Endothelial cell of umbilical vein (primary cell): ENCODE measurements at regions not wholly inside any gene's neighbourhood (a gene's known extent, or its start where the extent isn't known, plus 50 kb on each side); places are given as distances from the start of the nearest gene placed in this dataset.

Source experiments
- BruUV-seq: library from RNA; stranded (reverse); fragments of 400-500 nt; replicated peaks from 2 replicates; lab custom pipeline; 2021; lab: Mats Ljungman, UMichigan
- CTCF ChIA-PET: fragments of 300-600, 350-600 bp; sonication (Branson Sonifier 250); formaldehyde crosslinking; loops from one replicate; lab custom pipeline; 2021; ENCODE audit warnings: antibody characterized with exemption, inconsistent platforms; lab: Charles Lee
- POLR2A ChIA-PET: fragments of 300-600, 350-600 bp; sonication (Branson Sonifier 250); formaldehyde crosslinking; loops from one replicate; lab custom pipeline; 2021; ENCODE audit warnings: antibody characterized with exemption, inconsistent platforms; lab: Charles Lee
- DNase-seq: peaks from one replicate; pipeline ENCODE4 v3.0.0-alpha.2; 2011; ENCODE audit warnings: low read depth, low spot score
- FAIRE-seq: peaks from 2 replicates; lab custom pipeline; 2011; peaks lifted over from hg19 to GRCh38; lab: Jason Lieb, UNC
- H2AFZ ChIP-seq: 2 replicates; pipeline ENCODE4 v1.6.0; 2012; ENCODE audit warnings: low read depth, low read length, control low read depth, inconsistent platforms
- H3K27ac ChIP-seq: 2 replicates; pipeline ENCODE4 v1.5.1; 2011; ENCODE audit warnings: low read depth, mild to moderate bottlenecking, control low read depth, low read length, moderate library complexity; ENCODE audit not compliant: insufficient read depth
- H3K27me3 ChIP-seq, 2 experiments: 2 replicates each; pipeline versions ENCODE4 v1.6.0 to v1.6.1; 2011; ENCODE audit warnings: low read length in 2 of 2, mixed read lengths in 1 of 2; ENCODE audit not compliant: control insufficient read depth in 2 of 2, insufficient read depth in 2 of 2
- H3K36me3 ChIP-seq, 2 experiments: 2 replicates in 1 of 2; 3 replicates in 1 of 2; pipeline ENCODE4 v1.5.1; 2011; ENCODE audit warnings: low read length in 2 of 2, mild to moderate bottlenecking in 1 of 2, moderate library complexity in 1 of 2; ENCODE audit not compliant: control insufficient read depth in 2 of 2, insufficient read depth in 2 of 2; ENCODE audit errors: extremely low read depth in 1 of 2
- H3K4me1 ChIP-seq: 3 replicates; pipeline ENCODE4 v1.5.1; 2011; ENCODE audit warnings: mild to moderate bottlenecking, low read length; ENCODE audit not compliant: control insufficient read depth, insufficient read depth; ENCODE audit errors: extremely low read depth
- H3K4me2 ChIP-seq: 2 replicates; pipeline ENCODE4 v1.6.1; 2011; ENCODE audit warnings: low read length, control low read depth, mixed read lengths; ENCODE audit not compliant: insufficient read depth
- H3K4me3 ChIP-seq, 3 experiments: fragments of 200-600 bp in 1 of 3; sonication (generic), shearing (Covaris generic) in 1 of 3; replicated peaks in 1 of 3; 2 replicates each; pipeline ENCODE4 v1.5.1; 2011 to 2016; ENCODE audit warnings: control low read depth in 3 of 3, low read length in 3 of 3, mild to moderate bottlenecking in 2 of 3, inconsistent platforms in 1 of 3, low read depth in 1 of 3, moderate library complexity in 1 of 3; ENCODE audit not compliant: insufficient read depth in 1 of 3
- H3K79me2 ChIP-seq: 2 replicates; pipeline ENCODE4 v1.6.0; 2012; ENCODE audit warnings: low read length, inconsistent platforms; ENCODE audit not compliant: control insufficient read depth, insufficient read depth
- H3K9ac ChIP-seq: replicated peaks from 2 replicates; pipeline ENCODE3; 2011; ENCODE audit warnings: low read length, control low read depth; ENCODE audit not compliant: insufficient read depth; ENCODE audit errors: extremely low read depth
- H3K9me1 ChIP-seq: replicated peaks from 3 replicates; pipeline ENCODE4 v1.6.0; 2011; ENCODE audit warnings: mild to moderate bottlenecking, low read length; ENCODE audit not compliant: control insufficient read depth, insufficient read depth; ENCODE audit errors: extremely low read depth
- H3K9me3 ChIP-seq: replicated peaks from 2 replicates; pipeline ENCODE4 v1.5.1; 2012; ENCODE audit warnings: low read length, inconsistent platforms; ENCODE audit not compliant: control insufficient read depth, insufficient read depth
- H4K20me1 ChIP-seq: replicated peaks from 2 replicates; pipeline ENCODE3; 2011; ENCODE audit warnings: mild to moderate bottlenecking, low read length; ENCODE audit not compliant: control insufficient read depth, insufficient read depth; ENCODE audit errors: extremely low read depth
- CTCF ChIP-seq, 2 donors: IDR thresholded peaks; 1 replicate in 1 of 2; 2 replicates in 1 of 2; pipeline ENCODE4 v1.5.1; 2011; ENCODE audit warnings: low read length in 2 of 2, mild to moderate bottlenecking in 2 of 2, moderate library complexity in 2 of 2, control low read depth in 1 of 2, inconsistent platforms in 1 of 2, low read depth in 1 of 2; ENCODE audit not compliant: insufficient read depth in 1 of 2; ENCODE audit errors: extremely low read depth in 1 of 2
- EZH2 ChIP-seq: IDR thresholded peaks from 2 replicates; pipeline ENCODE4 v1.6.1; 2012; ENCODE audit warnings: borderline replicate concordance, low read depth, mild to moderate bottlenecking, moderate library complexity, low read length, inconsistent platforms; ENCODE audit not compliant: severe bottlenecking
- FOS ChIP-seq: IDR thresholded peaks from 2 replicates; pipeline ENCODE4 v1.6.1; 2011; ENCODE audit warnings: mild to moderate bottlenecking, low read length, moderate library complexity, borderline replicate concordance; ENCODE audit not compliant: insufficient read depth
- GATA2 ChIP-seq: IDR thresholded peaks from 2 replicates; pipeline ENCODE4 v1.7.0; 2011; ENCODE audit warnings: low read depth, mild to moderate bottlenecking, moderate library complexity, mixed read lengths, low read length; ENCODE audit not compliant: insufficient read length, insufficient read depth
- JUN ChIP-seq: IDR thresholded peaks from 2 replicates; pipeline ENCODE4 v1.6.1; 2011; ENCODE audit warnings: borderline replicate concordance, low read depth; ENCODE audit not compliant: insufficient read length, insufficient read depth
- MAX ChIP-seq: IDR thresholded peaks from 2 replicates; pipeline ENCODE4 v1.6.1; 2011; ENCODE audit not compliant: insufficient read depth, insufficient read length
- MYC ChIP-seq: IDR thresholded peaks from one replicate; pipeline ENCODE4 v1.6.1; 2011; ENCODE audit warnings: mild to moderate bottlenecking, low read depth, low read length
- POLR2A ChIP-seq: IDR thresholded peaks from 2 replicates; pipeline ENCODE4 v1.6.1; 2012; ENCODE audit warnings: low read depth, mild to moderate bottlenecking, control low read depth, low read length
- POLR2AphosphoS5 ChIP-seq: IDR thresholded peaks from 2 replicates; pipeline ENCODE4 v1.6.1; 2012; ENCODE audit warnings: low read depth, mild to moderate bottlenecking, control low read depth, low read length, moderate library complexity; ENCODE audit not compliant: insufficient read depth
- dilution Hi-C: fragments of 300-500 bp; cut with MboI; formaldehyde crosslinking; loops from one replicate; pipeline ENCODE4 v1.15.0; 2019; ENCODE audit warnings: low sequenced_read_pairs; ENCODE audit not compliant: extremely low pct_ligation_motif_present
- intact Hi-C: fragments of 100-400 bp; cut with micrococcal nuclease; formaldehyde crosslinking; loops from one replicate; pipeline ENCODE4 v1.10.0; 2022

GRCh38 chr16:60811051-60811608 is 1225.1 kb downstream of the CDH8 start:
- H3K27me3 ChIP-seq: no peaks in the 10 kb centered on the region
- peaks cover 2% of the 10 kb centered on the region for H3K9me3 ChIP-seq
- no peaks in the 10 kb centered on the region for H4K20me1 ChIP-seq
- no peaks in the 10 kb centered on the region for H3K79me2 ChIP-seq
- no peak for TF ChIP-seq GATA2
- TF ChIP-seq MYC: no peak
- no peak for TF ChIP-seq EZH2
- TF ChIP-seq CTCF (IDR thresholded peaks at IDR 0.05; ENCODE audit: extremely low read depth in 1 of 2, insufficient read depth in 1 of 2, low read depth in 1 of 2, low read length in 2 of 2): no peak
- no peak for TF ChIP-seq MAX
- no peak for TF ChIP-seq JUN
- TF ChIP-seq FOS: no peak
- no peak for TF ChIP-seq POLR2A
- no peak for TF ChIP-seq POLR2AphosphoS5
- H3K4me3 ChIP-seq: no peak overlapping the region
- no peak overlapping the region for H3K27ac ChIP-seq
- POLR2A ChIA-PET: no interaction called here
- DNase-seq (no peak), FAIRE-seq (no peak)
- no peak overlapping the region for H3K9ac ChIP-seq
- H3K9me1 ChIP-seq: no peaks in the 10 kb centered on the region
- H3K36me3 ChIP-seq: no peaks in the 10 kb centered on the region
- intact Hi-C loops (no loop called here), dilution Hi-C loops (no loop called here)
- H3K4me1 ChIP-seq: no peaks in the 10 kb centered on the region
- H3K4me2 ChIP-seq: no peak overlapping the region
- CTCF ChIA-PET: no interaction called here
- no peak overlapping the region for H2AFZ ChIP-seq
- BruUV-seq: no TSS peak
